G401.6 (cell line): ENCODE measurements at regions not wholly inside any gene's neighbourhood (a gene's known extent, or its start where the extent isn't known, plus 50 kb on each side); places are given as distances from the start of the nearest gene placed in this dataset.
"Not testable (repeated sequence)": the region's sequence is repeated elsewhere in the genome, so short reads cannot be mapped to it uniquely, and the experiment has no call there.

Experiments
- FAIRE-seq: peaks from 2 replicates; lab custom pipeline; 2012; peaks lifted over from hg19 to GRCh38; lab: Jason Lieb, UNC

DNA sequence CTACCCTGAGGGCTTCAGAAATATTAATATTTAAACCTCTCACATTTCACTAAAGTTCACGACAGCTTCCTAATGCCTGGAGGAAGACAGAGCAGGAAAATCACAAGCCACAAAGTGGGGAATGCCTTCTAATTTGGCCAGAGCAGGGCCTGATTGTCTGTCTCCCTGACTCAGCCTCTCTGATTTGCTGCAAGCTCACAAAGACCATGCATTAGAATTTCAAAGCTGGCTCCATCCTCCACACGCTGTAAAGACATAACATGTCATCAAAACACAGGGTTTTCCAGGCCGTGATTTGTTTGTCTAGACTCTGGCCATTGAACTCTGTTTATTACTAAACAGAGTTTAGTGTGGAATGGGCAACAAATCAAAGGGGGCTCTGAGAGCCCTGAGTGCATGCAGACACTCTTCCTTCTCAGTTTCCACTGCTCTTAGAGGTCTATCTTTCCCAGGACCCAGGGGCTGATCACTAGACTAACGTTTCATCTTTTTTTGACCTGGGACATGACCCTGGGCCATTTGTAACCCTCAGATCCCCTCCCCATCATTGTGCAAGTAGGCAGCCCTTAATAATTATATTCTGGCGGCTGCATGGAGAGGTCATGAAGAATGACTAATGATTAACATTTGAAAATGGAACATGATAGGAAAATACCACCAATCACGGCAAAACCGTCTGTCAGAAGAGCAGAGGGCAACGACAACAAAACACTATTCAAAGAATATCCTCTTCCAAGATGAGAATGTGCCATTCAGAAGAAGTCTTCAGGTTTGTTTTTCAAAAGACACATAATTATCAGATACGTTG is 140.2 kb downstream of the ENC1 start:
- FAIRE-seq = no peak

DNA sequence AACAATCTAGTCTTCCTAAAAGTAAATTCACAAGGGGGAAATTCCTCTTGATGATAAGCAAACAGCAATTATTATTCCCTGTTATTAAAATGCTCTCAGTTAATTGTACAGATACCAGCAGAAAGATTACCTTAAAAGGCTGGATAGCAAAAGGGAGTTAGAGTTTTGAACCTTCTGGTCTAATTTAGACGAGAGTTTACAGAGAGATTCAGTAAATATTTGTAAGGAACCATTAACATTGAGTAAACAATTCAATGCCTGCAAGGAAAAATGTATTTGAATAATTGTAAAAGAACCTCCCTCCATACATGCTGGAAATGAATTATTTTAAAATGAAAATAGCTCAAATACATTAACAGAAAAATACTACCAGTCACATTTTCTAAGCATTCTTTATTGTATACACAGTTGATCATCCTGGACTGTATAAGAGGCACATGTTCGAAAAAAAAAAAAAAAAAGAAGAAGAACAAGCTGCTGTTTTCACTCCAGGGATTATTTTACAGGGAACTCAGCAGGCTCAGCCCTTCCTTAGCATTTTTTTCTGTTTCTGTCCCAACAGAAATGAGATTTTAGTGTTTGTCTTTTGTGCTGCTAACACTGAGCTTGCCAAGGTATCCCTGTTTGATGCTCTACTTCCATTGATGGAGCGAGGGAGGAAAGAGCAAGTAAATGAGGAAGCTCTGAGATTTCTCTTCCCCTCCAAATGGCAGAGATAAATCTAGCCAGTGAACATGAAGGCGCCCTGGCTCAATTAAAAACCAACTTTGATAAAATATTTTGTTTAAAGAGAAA is 141.1 kb downstream of the ENC1 start:
- no peak for FAIRE-seq

DNA sequence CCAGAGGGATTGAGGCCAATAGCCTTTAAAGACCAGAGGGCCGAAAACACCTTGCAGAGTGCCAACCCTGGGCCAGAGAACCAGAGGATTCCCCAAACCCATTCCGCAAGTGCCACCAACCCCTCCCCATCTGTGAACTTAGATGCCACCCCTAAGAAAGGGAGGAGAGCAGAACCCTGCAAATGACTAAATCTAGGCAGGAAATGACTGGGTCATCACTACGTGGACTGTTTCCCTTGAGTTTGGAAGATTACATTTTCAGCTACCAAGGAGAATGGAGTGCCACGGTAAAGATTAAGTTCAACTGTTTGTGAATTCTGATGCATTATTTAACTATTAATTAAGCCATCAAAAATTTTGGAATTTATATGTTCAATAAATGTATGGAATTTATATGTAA is 142.8 kb downstream of the ENC1 start:
- no peak for FAIRE-seq

DNA sequence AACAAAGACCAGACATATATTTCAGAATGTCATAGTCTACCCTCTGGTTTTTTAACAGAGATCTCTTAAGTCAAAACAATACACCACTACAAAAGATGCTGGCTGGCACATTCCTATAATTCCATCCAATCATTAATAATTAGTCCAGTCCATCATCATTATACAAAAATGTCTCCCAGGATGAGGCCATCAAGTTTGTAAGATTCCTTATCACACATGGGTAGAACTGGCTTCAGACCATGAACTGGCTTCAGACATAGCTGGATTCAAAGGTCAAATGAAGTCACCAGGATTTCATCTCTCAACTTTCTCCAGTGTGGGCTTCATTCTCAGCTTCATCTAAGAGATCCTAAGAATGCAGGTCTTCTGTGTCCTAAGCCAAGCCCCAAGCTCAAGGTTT is 147.1 kb downstream of the ENC1 start:
- FAIRE-seq = no peak

DNA sequence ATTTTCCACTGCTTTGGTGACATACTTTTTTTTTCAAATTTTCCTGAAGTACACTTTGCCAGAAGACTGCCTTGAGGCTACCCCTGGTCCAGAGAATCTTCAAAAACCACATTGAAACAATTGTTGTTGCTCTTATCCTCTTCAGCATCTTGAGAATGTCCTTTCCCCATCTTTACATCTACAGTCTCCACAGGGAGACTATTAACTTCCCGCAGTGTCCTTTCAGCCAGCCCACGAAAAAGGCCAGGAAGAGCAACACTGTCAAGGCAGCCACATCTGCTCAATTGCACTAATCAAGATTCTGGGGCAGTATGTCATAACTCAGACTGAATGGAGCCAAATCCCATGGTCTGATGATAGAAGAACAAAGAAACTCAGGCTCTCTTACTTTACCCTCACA is 148.3 kb downstream of the ENC1 start:
- FAIRE-seq = no peak

DNA sequence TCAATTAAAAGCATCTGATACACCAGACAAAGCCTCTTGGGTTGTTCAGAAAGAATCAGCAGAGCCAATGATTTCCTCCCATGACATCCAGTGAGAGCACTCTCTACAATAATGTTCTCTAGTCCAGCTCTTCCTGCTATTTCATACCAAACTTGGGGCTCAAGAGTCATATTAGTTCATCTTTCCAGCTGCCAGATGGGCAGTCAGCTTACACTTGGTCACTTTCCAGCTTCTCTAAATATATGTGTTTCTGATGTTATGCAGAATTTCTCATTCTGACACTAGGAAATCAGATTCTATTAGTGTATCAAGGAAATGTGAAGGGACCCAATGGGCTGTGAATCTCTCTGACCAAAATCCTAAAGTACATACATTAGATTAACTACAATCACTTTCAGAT is 148.9 kb downstream of the ENC1 start:
- no peak for FAIRE-seq

DNA sequence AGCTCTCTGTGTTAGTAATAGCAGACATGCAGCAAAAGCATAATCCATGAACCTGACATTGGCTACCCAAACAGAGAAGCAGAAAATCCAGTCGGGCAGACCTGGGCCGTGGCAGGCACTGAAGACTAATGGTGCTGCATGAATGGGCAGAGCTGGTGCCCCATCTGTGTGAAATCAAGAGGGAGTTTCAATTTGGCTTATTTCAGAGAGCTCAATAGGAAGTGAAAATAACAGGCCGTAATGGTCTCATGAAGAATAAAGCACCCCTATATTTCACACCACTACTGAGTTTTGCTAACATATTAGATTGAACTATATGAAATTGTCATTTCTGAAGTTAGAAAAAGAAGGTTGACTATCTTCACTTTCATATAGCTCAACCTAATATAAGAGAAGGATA is 149.7 kb downstream of the ENC1 start:
- no peak for FAIRE-seq

DNA sequence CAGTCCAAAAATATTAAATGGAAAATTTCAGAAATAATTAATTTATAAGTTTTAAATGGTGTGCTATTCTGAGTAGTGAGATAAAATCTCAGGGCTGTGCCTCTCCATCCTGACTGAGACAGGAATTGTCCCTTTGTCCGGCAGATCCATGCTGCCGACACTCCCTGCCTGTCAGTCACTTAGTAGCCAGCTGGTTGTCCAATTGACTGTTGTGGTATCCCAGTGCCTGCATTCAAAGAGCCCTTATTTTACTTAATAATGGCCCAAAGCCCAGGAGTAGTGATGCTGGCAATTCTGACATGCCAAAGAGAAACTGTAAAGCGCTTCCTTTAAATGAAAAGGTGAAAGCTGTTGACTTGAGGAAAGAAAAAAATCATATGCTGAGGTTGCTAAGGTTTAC is 157.5 kb downstream of the ENC1 start:
- FAIRE-seq = no peak

DNA sequence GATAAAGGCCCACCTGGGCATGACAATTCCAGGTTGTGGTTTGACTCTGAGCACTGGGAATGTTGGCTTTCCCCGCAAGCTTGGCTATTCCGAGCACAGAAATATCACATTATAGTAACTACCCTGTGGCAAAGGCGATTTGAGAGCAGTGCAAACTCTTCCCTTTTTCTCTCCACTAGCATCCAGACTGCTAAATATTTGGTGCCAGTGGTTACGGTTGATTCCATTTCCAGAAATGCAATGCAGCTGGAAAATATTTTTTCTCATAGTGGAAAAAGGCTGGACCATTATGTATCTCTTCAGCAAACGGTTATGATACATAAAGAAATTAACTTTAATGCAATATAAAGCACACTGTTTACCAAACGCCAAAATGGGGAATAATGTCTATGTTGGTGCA is 158.0 kb downstream of the ENC1 start:
- no peak for FAIRE-seq

DNA sequence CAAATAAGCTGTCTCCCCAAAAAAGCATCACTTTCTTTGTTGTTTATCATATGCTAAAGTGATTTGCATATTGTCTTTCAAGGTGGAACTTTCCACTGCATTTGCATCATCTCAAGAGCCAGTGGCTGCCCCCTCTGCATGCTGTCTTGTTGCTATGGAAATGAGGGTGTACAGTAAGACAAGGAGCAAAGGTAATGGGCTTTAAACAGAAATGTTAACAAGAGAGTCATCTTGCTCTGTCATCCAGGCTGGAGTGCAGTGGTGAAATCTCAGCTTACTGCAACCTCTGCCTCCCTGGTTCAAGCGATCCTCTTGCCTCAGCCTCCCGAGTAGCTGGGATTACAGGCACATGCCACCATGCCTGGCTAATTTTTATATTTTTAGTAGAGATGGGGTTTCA is 159.2 kb downstream of the ENC1 start:
- not testable (repeated sequence) for FAIRE-seq

DNA sequence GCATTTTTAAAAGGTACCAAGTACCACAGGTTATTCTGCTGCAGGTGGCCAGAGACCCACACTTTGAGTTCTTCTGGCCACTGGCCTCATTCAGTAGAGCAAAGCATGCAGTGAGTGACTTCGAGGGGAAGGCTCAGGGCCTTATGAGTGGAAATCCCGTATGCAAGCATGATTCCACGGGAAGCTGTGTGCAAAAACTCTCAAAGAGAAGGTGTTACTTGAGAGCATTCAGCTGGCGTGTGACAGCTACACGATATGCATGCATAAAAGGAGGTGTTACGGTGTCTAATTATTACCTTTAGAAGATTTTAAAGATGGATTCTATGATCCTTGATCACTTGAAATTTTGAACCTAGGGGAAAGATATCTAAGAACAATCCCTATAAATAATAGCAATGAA is 160.3 kb downstream of the ENC1 start:
- FAIRE-seq = no peak

DNA sequence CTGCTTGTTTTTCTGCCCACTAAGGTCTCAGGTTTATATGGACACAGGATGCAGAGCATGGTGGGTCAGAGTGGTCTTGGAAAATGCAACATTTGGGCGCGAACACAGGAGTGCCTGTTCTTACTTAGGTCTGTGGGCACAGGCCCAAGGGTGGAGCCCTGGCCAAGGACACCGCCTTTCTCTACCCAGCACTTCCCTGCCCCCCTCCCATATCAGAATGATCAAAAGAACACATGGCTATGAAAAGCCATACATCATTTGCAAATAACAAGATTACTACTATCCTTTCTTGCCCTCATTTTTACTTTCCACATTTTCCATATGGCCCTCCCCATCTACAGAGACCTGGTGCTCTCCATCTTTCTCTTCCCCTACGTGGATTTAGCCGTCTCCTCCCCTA is 162.2 kb downstream of the ENC1 start:
- FAIRE-seq = no peak

DNA sequence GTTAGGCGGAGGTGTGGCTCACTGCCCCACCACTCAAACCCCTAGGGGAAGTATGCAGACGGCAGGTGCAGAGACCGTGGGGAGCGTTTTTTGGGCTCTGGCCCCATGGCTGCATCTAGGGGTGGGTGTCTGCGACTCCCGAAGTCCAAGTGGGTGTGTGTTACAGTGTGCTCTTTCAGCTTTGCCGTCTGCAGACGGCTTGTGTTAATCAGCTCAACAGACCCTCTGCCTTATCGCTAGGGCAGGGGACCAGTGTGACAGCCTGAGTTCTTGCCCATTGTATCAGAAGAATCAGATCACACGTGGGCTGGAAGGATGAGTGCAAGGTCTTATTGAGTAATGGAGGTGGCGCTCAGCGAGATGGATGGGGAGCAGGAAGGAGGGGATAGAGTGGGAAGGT is 162.8 kb downstream of the ENC1 start:
- no peak for FAIRE-seq

DNA sequence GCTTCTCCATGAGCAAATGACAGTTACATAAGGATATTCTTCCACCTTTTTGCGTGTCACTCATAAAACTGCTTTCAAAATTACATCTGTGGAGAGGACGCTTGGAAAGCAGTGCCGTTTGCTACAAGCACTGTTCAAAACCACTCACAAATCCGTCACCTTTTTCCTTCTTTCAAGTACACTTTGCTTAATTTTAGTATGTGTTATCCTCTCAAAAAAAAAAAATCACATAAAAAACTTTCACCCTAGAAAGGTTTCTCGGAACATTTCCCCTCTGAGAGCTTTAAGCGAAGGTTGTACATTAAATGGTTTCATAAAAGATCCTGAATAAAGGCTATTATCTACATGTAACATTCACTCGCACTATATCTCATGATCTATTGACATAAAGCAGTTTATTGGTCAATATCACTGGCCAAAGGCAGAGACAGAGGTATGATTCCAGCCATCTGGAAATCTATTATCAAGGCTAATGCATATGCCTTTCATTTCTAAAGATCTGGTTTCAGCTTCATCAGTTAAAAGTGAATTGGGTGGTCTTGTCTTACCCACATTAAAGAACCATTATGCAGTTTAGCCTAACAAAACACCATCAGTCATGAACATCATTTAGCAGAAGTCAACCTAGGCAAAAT is 163.6 kb downstream of the ENC1 start:
- no peak for FAIRE-seq

DNA sequence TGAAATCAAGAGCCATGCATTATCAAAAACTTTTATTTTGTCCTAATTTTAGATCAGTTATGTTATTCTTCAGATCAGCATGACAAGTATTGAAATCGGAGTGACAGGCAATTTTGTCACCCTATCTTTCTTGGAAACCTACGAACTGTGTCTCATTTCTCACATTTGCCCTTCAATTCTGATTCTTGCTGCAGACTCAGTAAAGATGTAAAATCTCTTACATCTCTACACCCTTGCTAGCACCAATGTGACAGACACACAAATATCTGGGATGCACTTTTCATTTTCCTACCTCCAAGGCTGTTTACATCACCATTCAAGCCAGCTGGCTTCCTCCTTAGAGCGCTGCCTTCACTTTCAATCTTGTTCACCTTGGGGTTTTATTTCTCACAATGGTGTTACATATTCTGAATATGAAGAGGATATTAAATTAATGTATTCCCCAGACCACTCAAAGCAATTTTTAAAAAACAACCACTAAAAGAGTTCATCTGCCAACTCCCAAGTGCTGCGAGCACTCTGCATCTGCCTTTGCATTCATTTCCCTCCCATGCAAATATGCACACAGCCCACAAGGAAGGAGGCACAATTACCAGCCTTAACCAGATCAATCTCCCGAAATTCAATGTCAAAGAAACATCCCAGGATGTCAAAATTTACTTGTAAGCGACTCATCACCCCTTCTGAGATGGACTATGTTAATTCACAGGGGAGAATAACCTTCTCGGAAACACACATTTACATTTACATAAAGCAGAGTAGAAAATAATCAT is 164.3 kb downstream of the ENC1 start:
- FAIRE-seq = no peak

DNA sequence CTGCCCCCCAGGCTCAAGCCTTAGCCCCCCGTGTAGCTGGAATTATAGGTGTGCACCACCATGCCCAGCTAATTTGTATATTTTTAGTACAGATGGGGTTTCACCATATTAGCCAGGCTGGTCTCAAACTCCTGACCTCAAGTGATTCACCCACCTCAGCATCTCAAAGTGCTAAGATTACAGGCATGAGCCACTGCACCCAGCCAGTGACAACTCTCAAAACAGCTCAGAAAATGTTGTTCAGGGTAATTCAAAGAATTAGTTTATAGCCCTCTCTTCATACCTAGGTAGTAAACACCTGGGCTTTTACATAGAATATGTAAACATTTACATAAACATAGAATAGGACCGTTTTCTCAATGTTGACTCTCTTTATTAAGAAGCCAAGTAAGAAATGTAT is 168.7 kb downstream of the ENC1 start:
- no peak for FAIRE-seq

DNA sequence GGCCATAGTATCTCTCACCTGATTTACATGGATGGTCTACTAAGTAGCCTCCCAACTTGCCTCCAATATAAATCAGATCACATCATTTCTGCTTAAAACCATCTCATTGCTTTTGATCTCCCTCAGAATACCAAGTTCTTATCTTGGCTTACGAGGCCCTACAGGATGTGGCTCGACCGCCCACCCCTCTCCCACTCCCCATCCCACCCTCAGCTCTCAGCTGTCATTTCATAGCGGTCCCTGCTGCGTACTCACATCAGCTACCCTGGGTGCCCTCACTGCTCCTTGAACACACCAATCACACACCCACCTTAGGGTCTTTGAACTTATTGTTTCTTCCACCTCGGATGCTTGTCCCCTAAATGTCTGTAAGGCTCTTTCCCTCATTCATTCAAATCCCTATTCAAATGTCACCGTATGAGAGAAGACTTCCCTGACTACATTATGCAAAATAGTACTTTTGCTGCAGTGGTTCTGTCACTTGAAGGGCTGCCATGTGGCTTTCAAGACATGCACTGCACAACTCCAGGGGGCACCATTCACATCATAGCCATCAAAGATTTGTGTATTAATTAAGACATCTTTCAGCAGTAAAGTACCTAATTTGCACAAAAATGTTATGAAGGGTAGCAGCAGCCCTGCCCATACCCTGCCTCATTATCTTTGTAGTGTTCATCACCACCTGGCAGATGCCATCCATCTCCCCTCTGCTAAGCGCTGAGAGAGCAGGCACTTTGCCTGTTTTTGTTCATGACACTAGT is 171.1 kb downstream of the ENC1 start:
- no peak for FAIRE-seq

DNA sequence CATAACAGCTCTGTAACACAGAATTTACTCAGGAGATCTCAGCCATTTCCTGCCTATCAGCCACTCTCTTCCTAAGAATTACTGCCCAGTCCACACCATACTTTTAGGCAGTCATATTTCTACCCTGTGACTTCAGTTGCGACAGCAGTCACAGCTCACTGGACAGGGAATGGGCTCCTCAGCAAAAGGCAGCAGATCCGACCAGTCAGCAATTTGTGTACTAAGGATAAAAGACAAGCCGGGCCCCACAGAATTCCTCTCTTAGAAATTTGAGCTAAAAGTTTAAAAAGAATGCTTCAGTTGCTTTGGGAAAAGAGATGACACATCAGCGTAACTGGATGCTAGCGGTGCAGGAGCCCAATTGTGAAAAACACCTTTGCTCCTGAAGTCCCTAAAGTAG is 172.1 kb downstream of the ENC1 start:
- no peak for FAIRE-seq

DNA sequence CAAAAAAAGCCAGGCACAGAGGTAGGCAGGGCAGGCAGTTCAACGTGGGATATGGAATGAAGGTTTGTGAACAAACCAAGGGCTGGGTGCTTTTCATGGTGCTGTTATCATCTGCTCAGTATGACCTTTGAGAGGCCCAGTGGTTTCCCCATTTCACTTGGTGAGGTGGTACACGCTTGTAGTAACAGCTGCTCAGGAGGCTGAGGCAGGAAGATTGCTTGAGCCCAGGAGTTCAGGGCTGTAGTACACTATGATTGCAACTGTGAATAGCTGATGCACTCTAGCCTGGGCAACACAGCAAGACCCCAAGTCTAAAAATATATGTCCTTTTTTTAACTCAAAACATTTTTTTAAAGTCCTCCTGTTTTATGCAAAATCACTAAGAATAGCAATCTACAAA is 174.8 kb downstream of the ENC1 start:
- no peak for FAIRE-seq

DNA sequence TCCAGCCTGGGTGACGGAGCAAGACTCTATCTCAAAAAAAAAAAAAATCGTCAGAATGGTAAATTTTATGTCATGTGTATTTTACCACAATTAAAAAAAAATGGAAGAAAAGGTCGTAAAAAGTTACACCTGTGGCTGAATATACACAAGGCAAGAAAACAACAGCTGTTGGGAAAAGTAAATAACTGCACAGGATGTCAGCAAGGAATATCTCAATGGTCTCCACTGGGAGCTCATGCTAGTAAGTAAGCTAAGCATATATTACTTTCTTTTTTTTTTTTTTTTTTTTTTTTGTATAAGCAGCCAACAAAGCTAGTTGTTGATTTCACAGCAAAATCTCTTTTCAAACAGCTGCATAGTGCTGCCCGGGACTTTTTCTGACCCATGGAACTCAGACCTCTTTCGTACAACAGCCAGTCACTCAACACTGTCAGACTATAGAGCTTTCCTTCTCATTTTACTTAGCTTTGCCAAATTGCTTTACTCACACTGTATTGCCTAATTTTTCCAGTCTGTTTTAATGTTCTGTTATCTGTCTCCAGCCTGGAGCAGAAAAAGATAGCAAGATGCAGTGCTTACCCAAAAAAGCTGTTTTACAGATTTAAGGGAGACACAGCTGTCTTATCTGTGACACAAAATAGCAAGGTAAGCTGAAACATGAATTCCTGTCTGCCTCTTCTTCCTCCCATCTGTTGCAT is 175.9 kb downstream of the ENC1 start:
- no peak for FAIRE-seq

DNA sequence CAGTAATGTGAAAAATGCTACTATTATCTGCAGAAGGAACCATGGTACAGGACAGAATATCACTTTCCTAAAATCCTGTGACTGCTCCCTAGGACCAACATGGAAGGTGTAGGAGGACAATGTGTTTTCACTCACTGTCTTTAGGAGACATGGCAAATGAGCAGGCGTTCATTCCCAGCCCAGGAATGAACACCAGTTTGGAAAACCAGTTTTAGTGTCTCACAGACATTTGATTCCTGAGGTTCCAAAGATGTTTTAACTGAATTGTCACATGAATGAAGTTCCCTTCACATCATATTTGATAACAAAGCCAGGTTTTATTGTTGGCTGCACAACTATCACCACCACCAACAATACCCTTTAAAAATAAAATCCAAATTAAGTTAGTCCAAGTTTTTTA is 178.2 kb downstream of the ENC1 start:
- no peak for FAIRE-seq
